ENCODE measurements at regions not wholly inside any gene's neighbourhood (a gene's known extent, or its start where the extent isn't known, plus 50 kb on each side); places are given as distances from the start of the nearest gene placed in this dataset.

DNA sequence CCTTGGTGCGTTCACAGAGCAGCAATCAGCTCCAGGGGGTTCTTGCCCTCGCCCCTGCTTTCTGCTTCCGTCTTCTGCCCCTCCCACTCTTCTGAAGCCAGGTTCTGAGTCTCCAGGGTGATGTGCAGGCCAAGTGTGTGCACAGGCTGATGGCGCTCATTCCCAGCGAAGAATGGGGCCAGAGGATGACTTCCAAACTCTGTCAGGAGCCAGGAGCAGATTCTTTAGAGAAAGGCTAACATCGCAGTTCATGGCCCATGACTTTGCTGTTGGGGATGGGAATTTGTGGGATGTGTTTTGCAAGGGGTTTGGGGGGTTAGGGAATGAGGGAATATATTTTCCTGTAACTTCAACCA lies 56.1 kb upstream of the CCN6 start:
- peaks cover 6% of the 10 kb centered on the region for H3K27me3 Mint-ChIP-seq (ENCODE audit: low read depth)
- Histone ChIP-seq H3K18ac (ENCODE audit: insufficient read length, low read depth, low read length) (no peak overlapping the region), H3K9me3 (ENCODE audit: control insufficient read depth, low read depth, low read length) (no peaks in the 10 kb centered on the region), H3K27ac (ENCODE audit: insufficient read length, low read depth, low read length) (no peak overlapping the region), H2BK15ac (ENCODE audit: low read depth, low read length) (no peak overlapping the region), H3K23ac (ENCODE audit: insufficient read length, low read depth, low read length) (no peak overlapping the region), H2BK12ac (ENCODE audit: insufficient read length, low read depth, low read length) (no peak overlapping the region), H3K4ac (ENCODE audit: low read depth, low read length) (no peak overlapping the region), H2AK5ac (ENCODE audit: insufficient read length, low read length) (no peak overlapping the region), H4K5ac (ENCODE audit: insufficient read length, low read depth, low read length) (no peak overlapping the region), H3K4me1 (ENCODE audit: insufficient read depth, low read length) (no peaks in the 10 kb centered on the region; the same call in 1 of the 2 replicates), H4K8ac (replicated peaks; ENCODE audit: insufficient read length, low read depth, low read length) (no peak overlapping the region), H4K20me1 (ENCODE audit: control insufficient read depth, insufficient read depth, insufficient read length) (no peaks in the 10 kb centered on the region), H3K14ac (ENCODE audit: insufficient read depth, low read length) (no peak overlapping the region), H2BK5ac (ENCODE audit: insufficient read length, low read length) (no peak overlapping the region), H2BK20ac (ENCODE audit: low read depth, low read length, poor library complexity, severe bottlenecking) (no peak overlapping the region), H3K4me2 (ENCODE audit: insufficient read depth, insufficient read length, low read length) (no peak overlapping the region), H3K27me3 (ENCODE audit: insufficient read depth, low read length) (no peaks in the 10 kb centered on the region), H2BK120ac (ENCODE audit: low read depth, low read length, poor library complexity, severe bottlenecking) (no peak overlapping the region), H3K79me2 (ENCODE audit: insufficient read depth, low read length) (no peaks in the 10 kb centered on the region), H3K23me2 (ENCODE audit: insufficient read length, low read depth, low read length, poor library complexity, severe bottlenecking) (no peaks in the 10 kb centered on the region), H3K79me1 (ENCODE audit: insufficient read depth, low read depth, low read length, poor library complexity, severe bottlenecking) (no peaks in the 10 kb centered on the region), H2AFZ (ENCODE audit: low read length) (no peak overlapping the region), H3K9ac (ENCODE audit: extremely low read depth, insufficient read length, low read length) (no peak overlapping the region), H4K91ac (ENCODE audit: insufficient read length, low read depth, low read length) (no peak overlapping the region), H3K56ac (ENCODE audit: insufficient read length, low read depth, low read length) (no peak overlapping the region), H3T11ph (ENCODE audit: low read length) (no peak overlapping the region)
- no peak overlapping the region for H3K4me3 Mint-ChIP-seq
- no peaks in the 10 kb centered on the region for H3K9me3 Mint-ChIP-seq
- H3K27ac Mint-ChIP-seq = no peak overlapping the region
- H3K4me1 Mint-ChIP-seq = peaks cover 15 to 17% of the 10 kb centered on the region in 2 experiments
- H3K36me3 Mint-ChIP-seq (ENCODE audit: insufficient read depth in 1 of 3, low read depth in 3 of 3) = no peaks in the 10 kb centered on the region
- DNase-seq = no peak
- no CpG with 5 or more reads among the region's 6 CpGs for WGBS (ENCODE audit: extremely low coverage, insufficient read length, low lambda C conversion rate)
- no peak for TF ChIP-seq CTCF (conservative IDR thresholded peaks at IDR 0.05)

All from H9 (cell line).